Spinal cord (tissue), 10 donors: ENCODE measurements at regions not wholly inside any gene's neighbourhood (a gene's known extent, or its start where the extent isn't known, plus 50 kb on each side); places are given as distances from the start of the nearest gene placed in this dataset. TPM values are rescaled to one million over a fixed set of nuclear protein-coding genes. Genes with fewer than 3 reads are reported as not detected.
A peak's percentile ranks its signal among the peaks of the same experiment; 100 is the strongest.

Source experiments
- DNase-seq, 6 donors: peaks; one replicate each; pipeline versions ENCODE4 v3.0.0 to v3.0.0-alpha.2; 2013 to 2015; ENCODE audit warnings: low spot score in 6 of 6, low read depth in 4 of 6
- H3K27ac ChIP-seq: one replicate; pipeline ENCODE4 v1.5.1; 2013; ENCODE audit warnings: low read depth, low read length, control low read depth
- H3K27me3 ChIP-seq: one replicate; pipeline ENCODE4 v1.6.1; 2013; ENCODE audit warnings: low read length; ENCODE audit not compliant: control insufficient read depth, insufficient read depth
- H3K36me3 ChIP-seq: one replicate; pipeline ENCODE4 v1.6.1; 2013; ENCODE audit warnings: low read length; ENCODE audit not compliant: control insufficient read depth, insufficient read depth
- H3K4me1 ChIP-seq: one replicate; pipeline ENCODE4 v1.6.1; 2013; ENCODE audit warnings: low read length; ENCODE audit not compliant: control insufficient read depth, insufficient read depth
- H3K4me3 ChIP-seq: one replicate; pipeline ENCODE4 v1.5.1; 2013; ENCODE audit warnings: low read depth, low read length, control low read depth
- H3K9me3 ChIP-seq: one replicate; pipeline ENCODE4 v1.6.1; 2013; ENCODE audit warnings: low read length; ENCODE audit not compliant: control insufficient read depth, insufficient read depth
- WGBS: methylation state at CpG from one replicate; pipeline ENCODE4 v1.1.5; 2013; ENCODE audit warnings: missing lambda C conversion rate; ENCODE audit not compliant: insufficient coverage; 5-methylcytosine and 5-hydroxymethylcytosine counted together
- small RNA-seq: library from RNA; depleted of rRNA; stranded (forward); fragments of <200 nt; gene quantifications from one replicate; pipeline ENCODE3, GENCODE V24; 2014; ENCODE audit warnings: low replicate concordance
- donor health status: healthy.

- peak overlapping the region; percentile 47 for H3K27ac ChIP-seq
- peaks cover 10% of the 10 kb centered on the region for H3K4me1 ChIP-seq
- no peaks in the 10 kb centered on the region for H3K9me3 ChIP-seq
- no peaks in the 10 kb centered on the region for H3K36me3 ChIP-seq
- peak in 5 of 6 donors; percentile 17 to 86 (median 29) for DNase-seq
- peaks cover 2% of the 10 kb centered on the region for H3K27me3 ChIP-seq
- H3K4me3 ChIP-seq, result no peak overlapping the region
- WGBS, result 31% methylated on average over 2 of the region's 2 CpGs
Observed at GRCh38 chr1:24986372-24986965, 56.4 kb upstream of the RUNX3 start.

GRCh38 chr1:24985737-24986136 is 55.7 kb upstream of the RUNX3 start:
- no peak overlapping the region for H3K27ac ChIP-seq
- no peaks in the 10 kb centered on the region for H3K9me3 ChIP-seq

GRCh38 chr1:24984800-24985522 is 54.9 kb upstream of the RUNX3 start:
- H3K4me3 ChIP-seq, result no peak overlapping the region
- no peaks in the 10 kb centered on the region for H3K9me3 ChIP-seq
- H3K36me3 ChIP-seq, result no peaks in the 10 kb centered on the region
- H3K4me1 ChIP-seq, result peaks cover 10% of the 10 kb centered on the region
- WGBS, result 100% methylated on average over 1 of the region's 5 CpGs
- no peak overlapping the region for H3K27ac ChIP-seq
- no peaks in the 10 kb centered on the region for H3K27me3 ChIP-seq
- no peak for DNase-seq

More at GRCh38 chr1:24985737-24986136, 55.7 kb upstream of the RUNX3 start:
- Histone ChIP-seq H3K4me1 (peaks cover 10% of the 10 kb centered on the region), H3K4me3 (no peak overlapping the region), H3K36me3 (no peaks in the 10 kb centered on the region), H3K27me3 (no peaks in the 10 kb centered on the region)
- peak in 1 of 6 donors; percentile 7 for DNase-seq
- 88% methylated on average over 1 of the region's 3 CpGs for WGBS

DNA sequence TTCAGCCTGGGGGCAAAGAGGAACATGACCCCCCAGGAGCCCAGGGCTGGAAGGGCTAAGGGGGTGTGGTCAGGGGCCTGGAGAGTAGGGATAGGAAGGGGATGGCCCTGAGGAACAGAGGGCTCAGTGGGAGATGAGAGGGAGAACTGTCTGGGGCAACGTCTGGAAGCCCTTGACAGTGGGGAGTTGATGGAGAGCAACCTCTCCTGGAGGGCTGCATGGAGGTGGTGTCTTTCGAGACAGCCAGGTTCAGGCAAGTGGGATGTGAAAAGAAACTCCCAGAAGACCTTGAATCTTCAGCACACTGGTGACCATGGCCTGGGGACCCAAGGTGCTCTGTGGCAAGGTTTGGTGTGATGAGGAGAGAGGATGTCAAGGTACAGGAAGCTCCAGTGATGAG is 54.2 kb upstream of the RUNX3 start:
- 54% methylated on average over 2 of the region's 2 CpGs for WGBS
- no peak for DNase-seq

DNA sequence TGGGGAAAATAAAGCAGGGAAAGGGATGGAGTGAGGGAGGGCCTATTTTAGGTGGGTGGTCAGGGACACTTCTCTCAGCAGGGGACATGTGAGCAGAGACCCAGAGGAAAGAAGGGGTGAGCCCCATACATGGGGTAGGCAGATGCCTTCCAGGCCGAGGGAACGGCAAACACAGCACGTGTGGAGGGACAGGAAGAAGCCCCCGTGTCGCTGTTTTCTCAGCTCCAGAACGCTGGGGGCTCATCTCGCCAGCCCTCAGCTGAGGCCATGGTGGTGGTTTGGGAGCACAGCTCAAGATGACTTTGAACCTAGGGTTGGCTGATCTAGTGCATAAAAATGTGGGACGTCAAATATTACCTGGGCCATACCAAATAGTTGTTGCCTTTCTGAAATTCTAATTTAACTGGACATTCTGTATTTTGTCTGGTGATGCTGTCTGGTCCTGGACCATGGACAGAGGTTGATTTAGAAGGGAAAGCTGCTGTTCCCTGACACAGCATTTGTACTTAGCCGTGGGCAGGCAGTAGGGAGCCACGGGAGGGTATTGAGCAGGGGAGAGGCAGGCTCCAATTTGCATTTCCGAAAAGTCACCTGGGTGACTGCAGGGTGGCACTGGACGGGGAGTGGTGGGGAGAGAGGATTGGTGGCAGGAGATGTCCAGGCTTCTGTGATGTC is 53.1 kb upstream of the RUNX3 start:
- H3K36me3 ChIP-seq, result no peaks in the 10 kb centered on the region
- WGBS, result 87% methylated on average over 6 of the region's 12 CpGs
- H3K27ac ChIP-seq, result no peak overlapping the region
- H3K27me3 ChIP-seq, result no peaks in the 10 kb centered on the region
- H3K4me1 ChIP-seq, result peaks cover 10% of the 10 kb centered on the region
- H3K4me3 ChIP-seq, result no peak overlapping the region
- no peaks in the 10 kb centered on the region for H3K9me3 ChIP-seq
- no peak for DNase-seq

More for the DNA sequence above, 54.2 kb upstream of the RUNX3 start:
- Histone ChIP-seq H3K27me3 (no peaks in the 10 kb centered on the region), H3K36me3 (no peaks in the 10 kb centered on the region), H3K4me1 (peaks cover 10% of the 10 kb centered on the region), H3K9me3 (no peaks in the 10 kb centered on the region), H3K4me3 (no peak overlapping the region), H3K27ac (no peak overlapping the region)

GRCh38 chr1:24981631-24982005 is 51.5 kb upstream of the RUNX3 start:
- no peaks in the 10 kb centered on the region for H3K36me3 ChIP-seq
- H3K27ac ChIP-seq, result no peak overlapping the region
- H3K4me1 ChIP-seq, result peaks cover 3% of the 10 kb centered on the region
- H3K27me3 ChIP-seq, result no peaks in the 10 kb centered on the region
- peaks cover under 1% of the 10 kb centered on the region for H3K9me3 ChIP-seq
- no peak for DNase-seq
- 83% methylated on average over 11 of the region's 11 CpGs for WGBS
- H3K4me3 ChIP-seq, result no peak overlapping the region

DNA sequence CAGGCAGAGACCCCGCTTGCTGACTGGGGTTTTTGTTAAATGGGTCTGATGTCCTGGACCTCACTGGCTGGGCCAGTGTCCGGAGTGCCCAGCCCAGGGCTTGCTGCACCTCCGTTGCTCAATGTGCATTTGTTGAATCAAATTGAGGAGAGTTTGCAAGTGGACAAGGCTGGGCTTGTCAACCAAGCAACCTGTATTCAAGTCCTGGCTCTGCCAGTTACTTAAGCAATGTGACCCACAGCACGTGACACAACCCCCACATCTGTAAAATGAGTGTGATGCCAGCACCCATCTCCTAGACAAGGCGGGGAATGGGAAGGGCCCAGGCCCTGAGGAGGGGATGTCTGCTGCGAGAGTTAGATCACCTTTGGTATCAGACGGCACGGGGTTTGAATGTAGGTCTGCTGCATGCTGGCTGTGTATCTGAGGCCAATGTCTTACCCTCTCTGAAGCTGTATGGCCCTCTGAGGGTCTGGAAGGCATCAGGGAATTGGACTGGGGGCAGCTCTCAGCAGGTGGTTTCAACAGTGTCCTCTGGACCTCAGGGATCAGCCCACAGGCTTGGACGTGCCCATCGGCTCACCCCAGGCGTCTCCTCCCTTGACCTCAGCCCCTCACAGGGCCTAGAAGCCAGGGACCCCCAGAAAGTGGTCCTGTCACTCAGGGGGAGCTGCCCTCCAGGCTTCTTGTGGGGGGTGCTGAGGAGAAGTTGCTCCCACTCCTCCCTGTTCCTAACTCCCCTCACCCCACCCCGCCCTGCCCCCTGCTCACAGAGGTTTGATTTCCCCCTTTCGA is 51.0 kb upstream of the RUNX3 start:
- WGBS, result 86% methylated on average over 10 of the region's 13 CpGs
- Histone ChIP-seq H3K4me3 (no peak overlapping the region), H3K4me1 (peaks cover under 1% of the 10 kb centered on the region), H3K9me3 (peaks cover 4% of the 10 kb centered on the region), H3K27me3 (no peaks in the 10 kb centered on the region), H3K27ac (no peak overlapping the region), H3K36me3 (no peaks in the 10 kb centered on the region)
- no peak for DNase-seq

Small RNA genes lying in the stretch of these regions (small RNA-seq; reads per million reads assigned to genes)
- gene MIR4425, result not detected
